SH-SY5Y (cell line): ENCODE measurements at regions not wholly inside any gene's neighbourhood (a gene's known extent, or its start where the extent isn't known, plus 50 kb on each side); places are given as distances from the start of the nearest gene placed in this dataset.

Experiments
- GATA2 ChIP-seq: IDR thresholded peaks from 2 replicates; pipeline ENCODE4 v1.6.1; 2011; ENCODE audit warnings: mild to moderate bottlenecking, low read depth, low read length
- GATA3 ChIP-seq: IDR thresholded peaks from 2 replicates; pipeline ENCODE4 v1.6.1; 2011; ENCODE audit warnings: low read depth, mild to moderate bottlenecking, low read length, moderate library complexity

GRCh38 chr1:213585959-213586586, 401.7 kb upstream of the PROX1 start:
- TF ChIP-seq GATA2 (no peak), GATA3 (no peak)

GRCh38 chr1:213586587-213586972, 401.2 kb upstream of the PROX1 start:
- no peak for TF ChIP-seq GATA3
- TF ChIP-seq GATA2, result no peak

- TF ChIP-seq GATA3 (no peak), GATA2 (no peak)
Observed at GRCh38 chr1:213596729-213597128, 391.0 kb upstream of the PROX1 start.

GRCh38 chr1:213598263-213598662, 389.5 kb upstream of the PROX1 start:
- TF ChIP-seq GATA2, result no peak
- TF ChIP-seq GATA3, result no peak

- TF ChIP-seq GATA2 (no peak), GATA3 (no peak)
Observed at GRCh38 chr1:213600879-213601278, 386.9 kb upstream of the PROX1 start.

GRCh38 chr1:213602796-213603486, 384.8 kb upstream of the PROX1 start:
- TF ChIP-seq GATA3 (no peak), GATA2 (no peak)

- TF ChIP-seq GATA2 (no peak), GATA3 (no peak)
Observed at GRCh38 chr1:213604477-213604876, 383.3 kb upstream of the PROX1 start.

- TF ChIP-seq GATA2 (no peak), GATA3 (no peak)
Observed at GRCh38 chr1:213605732-213606131, 382.0 kb upstream of the PROX1 start.

GRCh38 chr1:213606252-213606820, 381.4 kb upstream of the PROX1 start:
- TF ChIP-seq GATA2 (no peak), GATA3 (no peak)

GRCh38 chr1:213613549-213613948, 374.2 kb upstream of the PROX1 start:
- no peak for TF ChIP-seq GATA2
- no peak for TF ChIP-seq GATA3

- TF ChIP-seq GATA2 (no peak), GATA3 (no peak)
Observed at GRCh38 chr1:213615226-213615916, 372.4 kb upstream of the PROX1 start.

- TF ChIP-seq GATA3 (no peak), GATA2 (no peak)
Observed at GRCh38 chr1:213617133-213617532, 370.6 kb upstream of the PROX1 start.

GRCh38 chr1:213618094-213618493, 369.7 kb upstream of the PROX1 start:
- TF ChIP-seq GATA3 (no peak), GATA2 (no peak)

GRCh38 chr1:213619026-213619425, 368.7 kb upstream of the PROX1 start:
- TF ChIP-seq GATA3, result no peak
- TF ChIP-seq GATA2, result no peak

GRCh38 chr1:213621077-213621476, 366.7 kb upstream of the PROX1 start:
- TF ChIP-seq GATA3 (no peak), GATA2 (no peak)

GRCh38 chr1:213622365-213623063, 365.3 kb upstream of the PROX1 start:
- TF ChIP-seq GATA2 (no peak), GATA3 (no peak)
